ENCODE measurements at regions not wholly inside any gene's neighbourhood (a gene's known extent, or its start where the extent isn't known, plus 50 kb on each side); places are given as distances from the start of the nearest gene placed in this dataset.

DNA sequence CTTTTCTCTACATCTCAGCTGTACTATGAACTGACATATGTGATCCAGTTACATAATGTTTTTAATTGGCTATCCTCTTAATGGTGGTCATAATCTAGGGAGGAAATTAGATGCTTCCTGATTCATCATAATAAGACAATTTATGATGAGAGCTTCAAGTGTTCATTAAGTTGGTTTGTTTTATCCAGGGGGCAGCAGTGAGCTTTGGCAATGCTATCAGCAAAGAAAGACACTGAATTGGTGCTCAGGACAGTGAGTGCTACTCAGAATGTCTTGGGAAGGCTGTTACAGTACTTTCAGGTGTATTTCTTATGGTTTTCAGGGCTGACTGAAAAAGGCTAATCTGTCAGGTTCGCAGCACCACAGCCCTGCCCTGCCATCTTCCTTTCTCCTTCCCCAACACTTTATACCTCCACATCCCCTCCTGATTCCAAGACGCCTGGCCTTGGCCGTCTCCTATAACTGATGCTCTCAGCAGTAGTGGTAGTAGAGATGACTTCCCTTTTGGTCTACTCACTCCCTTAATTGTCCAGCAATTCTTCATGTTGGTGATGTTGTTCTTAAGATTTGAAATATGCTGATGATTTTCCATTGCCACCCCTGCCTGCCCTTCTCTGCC, 67.0 kb upstream of the TNFAIP3 start (continued):
- TF ChIP-seq CTCF (IDR thresholded peaks at IDR 0.05 in 2 of 3, conservative IDR thresholded peaks at IDR 0.05 in 1 of 3; ENCODE audit: control insufficient read depth in 2 of 3, extremely low read depth in 1 of 3, insufficient read depth in 1 of 3, low read depth in 3 of 3, low read length in 3 of 3) (peak; percentile 67 to 78 (median 70)), CHD1 (IDR thresholded peaks at IDR 0.05; ENCODE audit: low read depth, low read length) (no peak), MTA3 (IDR thresholded peaks at IDR 0.05; ENCODE audit: borderline replicate concordance, low read length) (no peak), STAT1 (conservative IDR thresholded peaks at IDR 0.05) (no peak), YBX1 (IDR thresholded peaks at IDR 0.05) (no peak), SMARCA5 (IDR thresholded peaks at IDR 0.05) (peak; percentile 64; the same call in 1 of the 2 replicates), PAX5 (IDR thresholded peaks at IDR 0.05; ENCODE audit: borderline replicate concordance, low read depth, low read length) (no peak), BRCA1 (IDR thresholded peaks at IDR 0.05; ENCODE audit: low read depth, low read length) (no peak), BHLHE40 (IDR thresholded peaks at IDR 0.05; ENCODE audit: borderline replicate concordance in 1 of 2, low read depth in 2 of 2, low read length in 1 of 2) (peak in 1 of 2 experiments; percentile 40; a peak in 1 of 4 replicates), FOXM1 (IDR thresholded peaks at IDR 0.05; ENCODE audit: low read depth, low read length) (peak; percentile 51; the same call in 1 of the 2 replicates), WRNIP1 (IDR thresholded peaks at IDR 0.05; ENCODE audit: borderline replicate concordance, low read depth, low read length) (0 out of 2 replicates have a peak, but pooled peaks have one; percentile 39), RAD21 (IDR thresholded peaks at IDR 0.05; ENCODE audit: insufficient read depth, low read depth, low read length) (peak; percentile 88), SREBF2 (IDR thresholded peaks at IDR 0.05; ENCODE audit: low read length) (no peak), NRF1 (conservative IDR thresholded peaks at IDR 0.05; ENCODE audit: low read depth, low read length) (no peak), ZBED1 (IDR thresholded peaks at IDR 0.05; ENCODE audit: borderline replicate concordance) (no peak), SMC3 (IDR thresholded peaks at IDR 0.05; ENCODE audit: borderline replicate concordance, low read length) (peak; percentile 89; the same call in 1 of the 2 replicates), ZSCAN29 (IDR thresholded peaks at IDR 0.05) (no peak), LARP7 (IDR thresholded peaks at IDR 0.05) (no peak)
- TF ChIP-seq, protein P1, sequence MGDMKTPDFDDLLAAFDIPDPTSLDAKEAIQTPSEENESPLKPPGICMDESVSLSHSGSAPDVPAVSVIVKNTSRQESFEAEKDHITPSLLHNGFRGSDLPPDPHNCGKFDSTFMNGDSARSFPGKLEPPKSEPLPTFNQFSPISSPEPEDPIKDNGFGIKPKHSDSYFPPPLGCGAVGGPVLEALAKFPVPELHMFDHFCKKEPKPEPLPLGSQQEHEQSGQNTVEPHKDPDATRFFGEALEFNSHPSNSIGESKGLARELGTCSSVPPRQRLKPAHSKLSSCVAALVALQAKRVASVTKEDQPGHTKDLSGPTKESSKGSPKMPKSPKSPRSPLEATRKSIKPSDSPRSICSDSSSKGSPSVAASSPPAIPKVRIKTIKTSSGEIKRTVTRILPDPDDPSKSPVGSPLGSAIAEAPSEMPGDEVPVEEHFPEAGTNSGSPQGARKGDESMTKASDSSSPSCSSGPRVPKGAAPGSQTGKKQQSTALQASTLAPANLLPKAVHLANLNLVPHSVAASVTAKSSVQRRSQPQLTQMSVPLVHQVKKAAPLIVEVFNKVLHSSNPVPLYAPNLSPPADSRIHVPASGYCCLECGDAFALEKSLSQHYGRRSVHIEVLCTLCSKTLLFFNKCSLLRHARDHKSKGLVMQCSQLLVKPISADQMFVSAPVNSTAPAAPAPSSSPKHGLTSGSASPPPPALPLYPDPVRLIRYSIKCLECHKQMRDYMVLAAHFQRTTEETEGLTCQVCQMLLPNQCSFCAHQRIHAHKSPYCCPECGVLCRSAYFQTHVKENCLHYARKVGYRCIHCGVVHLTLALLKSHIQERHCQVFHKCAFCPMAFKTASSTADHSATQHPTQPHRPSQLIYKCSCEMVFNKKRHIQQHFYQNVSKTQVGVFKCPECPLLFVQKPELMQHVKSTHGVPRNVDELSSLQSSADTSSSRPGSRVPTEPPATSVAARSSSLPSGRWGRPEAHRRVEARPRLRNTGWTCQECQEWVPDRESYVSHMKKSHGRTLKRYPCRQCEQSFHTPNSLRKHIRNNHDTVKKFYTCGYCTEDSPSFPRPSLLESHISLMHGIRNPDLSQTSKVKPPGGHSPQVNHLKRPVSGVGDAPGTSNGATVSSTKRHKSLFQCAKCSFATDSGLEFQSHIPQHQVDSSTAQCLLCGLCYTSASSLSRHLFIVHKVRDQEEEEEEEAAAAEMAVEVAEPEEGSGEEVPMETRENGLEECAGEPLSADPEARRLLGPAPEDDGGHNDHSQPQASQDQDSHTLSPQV (IDR thresholded peaks at IDR 0.05): 0 out of 2 replicates have a peak, but pooled peaks have one; percentile 42
